HepG2 (cell line): ENCODE measurements at regions not wholly inside any gene's neighbourhood (a gene's known extent, or its start where the extent isn't known, plus 50 kb on each side); places are given as distances from the start of the nearest gene placed in this dataset.

Experiments used
- DNMT1 ChIP-seq: sonication (generic); formaldehyde crosslinking; IDR thresholded peaks from 2 replicates; pipeline ENCODE4 v1.5.1; 2020; ENCODE audit warnings: mild to moderate bottlenecking, missing genetic modification reagents
- ETV6 ChIP-seq: sonication (generic); formaldehyde crosslinking; conservative IDR thresholded peaks from 2 replicates; pipeline ENCODE4 v1.4.0; 2020; ENCODE audit warnings: missing genetic modification reagents
- HNF1B ChIP-seq: sonication (generic); formaldehyde crosslinking; IDR thresholded peaks from 2 replicates; pipeline ENCODE4 v1.5.1; 2020; ENCODE audit warnings: mild to moderate bottlenecking, moderate library complexity, missing genetic modification reagents
- MEIS2 ChIP-seq: sonication (generic); formaldehyde crosslinking; IDR thresholded peaks from 2 replicates; pipeline ENCODE4 v1.9.0; 2021; ENCODE audit warnings: mild to moderate bottlenecking, missing genetic modification reagents
- PCBP1 ChIP-seq: fragments of 200-400 bp; formaldehyde crosslinking; IDR thresholded peaks from 2 replicates; pipeline ENCODE4 v1.6.1; 2017; ENCODE audit warnings: mild to moderate bottlenecking, low read depth, low read length, borderline replicate concordance
- PLSCR1 ChIP-seq: sonication (generic); formaldehyde crosslinking; IDR thresholded peaks from 2 replicates; pipeline ENCODE4 v1.5.0; 2020; ENCODE audit warnings: missing genetic modification reagents, mild to moderate bottlenecking, borderline replicate concordance
- ZNF142 ChIP-seq: sonication (generic); formaldehyde crosslinking; IDR thresholded peaks from 2 replicates; pipeline ENCODE4 v1.4.0; 2020; ENCODE audit warnings: missing genetic modification reagents
- ZNF720 ChIP-seq: sonication (generic); formaldehyde crosslinking; IDR thresholded peaks from 2 replicates; pipeline ENCODE4 v1.4.0; 2020; ENCODE audit warnings: missing genetic modification reagents
- ZNF749 ChIP-seq: sonication (generic); formaldehyde crosslinking; IDR thresholded peaks from 2 replicates; pipeline ENCODE4 v1.8.0; 2022; ENCODE audit warnings: mild to moderate bottlenecking, missing genetic modification reagents, moderate library complexity, borderline replicate concordance
- ZSCAN5A ChIP-seq: sonication (generic); formaldehyde crosslinking; IDR thresholded peaks from 2 replicates; pipeline ENCODE4 v1.8.0; 2022; ENCODE audit warnings: mild to moderate bottlenecking, missing genetic modification reagents, borderline replicate concordance

- no peak for TF ChIP-seq HNF1B (CRISPR knock-in tag)
- no peak for TF ChIP-seq ZSCAN5A (CRISPR knock-in tag)
- TF ChIP-seq ZNF749 (CRISPR knock-in tag) = no peak
- TF ChIP-seq DNMT1 (CRISPR knock-in tag) = no peak
- no peak for TF ChIP-seq PLSCR1 (CRISPR knock-in tag)
- TF ChIP-seq ETV6 = no peak
- TF ChIP-seq PCBP1 = no peak
- no peak for TF ChIP-seq ZNF720 (CRISPR knock-in tag)
- TF ChIP-seq ZNF142 (CRISPR knock-in tag) = no peak
- TF ChIP-seq MEIS2 (CRISPR knock-in tag) = no peak
Observed at GRCh38 chr9:118521261-118521660, 817.1 kb downstream of the TLR4 start (continued).
